Psoas muscle (tissue), 7 donors: ENCODE measurements at regions not wholly inside any gene's neighbourhood (a gene's known extent, or its start where the extent isn't known, plus 50 kb on each side); places are given as distances from the start of the nearest gene placed in this dataset.

ENCODE experiments used
- ATAC-seq, 4 donors: fragments of 200-7000 bp; cut with Tn5 transposase; one replicate each; pipeline ENCODE4 v1.9.1; 2020; ENCODE audit warnings: moderate library complexity in 3 of 4, mild to moderate bottlenecking in 2 of 4
- DNase-seq, 2 donors: peaks; one replicate each; pipeline ENCODE4 v3.0.0-alpha.2; 2020
- H3K27ac ChIP-seq: fragments of 200-600 bp; one replicate; pipeline ENCODE4 v1.8.0; 2022
- H3K27me3 ChIP-seq, 3 donors: fragments of 200-600 bp in 1 of 3; one replicate each; pipeline versions ENCODE4 v1.6.1 to v1.8.0; 2013 to 2022; ENCODE audit warnings: low read length in 2 of 3, mild to moderate bottlenecking in 2 of 3, moderate library complexity in 1 of 3; ENCODE audit not compliant: insufficient read depth in 3 of 3
- H3K36me3 ChIP-seq, 2 donors: fragments of 200-600 bp in 1 of 2; one replicate each; pipeline versions ENCODE4 v1.6.1 to v1.8.0; 2013 to 2022; ENCODE audit warnings: low read depth in 1 of 2, mild to moderate bottlenecking in 1 of 2, moderate library complexity in 1 of 2; ENCODE audit not compliant: insufficient read depth in 1 of 2
- H3K4me1 ChIP-seq: fragments of 200-600 bp; one replicate; pipeline ENCODE4 v1.8.0; 2022
- H3K4me3 ChIP-seq: fragments of 200-600 bp; one replicate; pipeline ENCODE4 v1.8.0; 2022; ENCODE audit warnings: mild to moderate bottlenecking
- H3K9me3 ChIP-seq: fragments of 200-600 bp; one replicate; pipeline ENCODE4 v1.8.0; 2022
- CTCF ChIP-seq: fragments of 200-600 bp; IDR thresholded peaks from one replicate; pipeline ENCODE4 v1.8.0; 2022; ENCODE audit warnings: antibody characterized with exemption
- WGBS, 3 donors: extraction: QIAGEN DNeasy Blood & Tissue Kit; methylation state at CpG; one replicate each; pipeline versions ENCODE4 v1.1.6 to v1.1.7; 2013; 5-methylcytosine and 5-hydroxymethylcytosine counted together
- intact Hi-C, 2 donors: fragments of 100-400 bp; cut with DNase I; formaldehyde crosslinking; loops; one replicate each; pipeline versions ENCODE4 v1.11.0 to v1.14.2; 2022
- donor health status: healthy with polysubstance abuse.
- donor health status: DM: no; HTN: no; CAD: no; lungs with moderate emphysema.
- donor health status: Bipolar disorder and iron deficiency.
- donor health status: healthy.
- donor health status: DM: yes; HTN: yes; CAD: no.
- donor health status: DM: no; HTN: no; CAD: no.
- donor health status: DM: yes; HTN: yes; CAD: no.

DNA sequence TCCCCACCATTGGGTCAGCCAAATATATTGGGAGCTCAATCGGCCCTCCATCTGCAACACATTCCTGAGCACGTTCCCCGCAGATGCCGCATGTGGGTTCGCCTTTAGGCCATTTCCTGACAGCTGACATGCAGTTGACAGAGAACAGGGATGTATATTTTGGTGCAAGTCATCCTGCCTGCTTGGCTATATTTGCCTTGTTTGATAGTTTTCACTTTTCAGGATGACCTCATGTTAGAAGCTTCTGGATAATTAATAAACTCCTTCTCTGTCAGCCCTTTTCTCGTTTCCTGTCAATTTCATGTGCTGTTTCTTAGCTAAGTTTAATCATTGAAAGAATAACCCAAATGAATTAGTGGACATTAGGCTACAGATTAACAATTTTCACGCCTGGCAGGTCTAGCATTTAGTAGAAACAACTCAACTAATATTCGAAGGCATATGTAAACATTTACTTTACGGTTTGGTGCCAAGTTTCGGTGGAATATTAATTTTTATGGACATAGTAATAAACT lies 105.8 kb upstream of the SLC5A12 start:
- Histone ChIP-seq H3K4me1 (no peaks in the 10 kb centered on the region), H3K4me3 (no peak overlapping the region), H3K9me3 (peaks cover 14% of the 10 kb centered on the region), H3K27ac (no peak overlapping the region), H3K27me3 (no peaks in the 10 kb centered on the region), H3K36me3 (no peaks in the 10 kb centered on the region)
- DNase-seq, result no peak
- intact Hi-C loops, result no loop called here
- 58 to 66% (median 59%) methylated on average over 10 of the region's 10 CpGs for WGBS, 3 donors
- ATAC-seq, result no peak
- TF ChIP-seq CTCF, result no peak

DNA sequence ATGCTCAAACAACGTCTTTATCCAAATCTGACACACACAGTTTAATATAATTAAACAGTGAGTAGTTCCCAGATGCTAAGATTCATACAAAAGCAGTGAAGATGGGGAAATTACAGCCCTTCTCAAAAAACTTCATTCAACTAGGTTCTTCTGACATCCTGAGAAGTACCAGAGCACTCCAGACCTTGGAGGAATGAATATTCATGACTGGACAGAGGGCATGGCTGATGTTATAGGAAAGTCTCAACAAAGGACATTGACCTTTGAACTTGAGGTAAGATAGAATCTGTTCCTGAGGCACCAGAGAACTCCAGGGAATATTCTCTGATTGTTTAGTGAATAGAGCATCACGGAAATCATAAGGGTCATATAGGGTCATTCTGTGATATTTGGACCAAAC lies 106.4 kb upstream of the SLC5A12 start:
- no peak overlapping the region for H3K4me3 ChIP-seq
- no peak for TF ChIP-seq CTCF
- DNase-seq, result no peak
- intact Hi-C loops, result no loop called here
- no peaks in the 10 kb centered on the region for H3K27me3 ChIP-seq
- no peak for ATAC-seq
- 21 to 51% (median 26%) methylated on average over 2 of the region's 2 CpGs for WGBS, 3 donors
- no peak overlapping the region for H3K27ac ChIP-seq
- H3K4me1 ChIP-seq, result no peaks in the 10 kb centered on the region
- H3K9me3 ChIP-seq, result peaks cover 12% of the 10 kb centered on the region
- no peaks in the 10 kb centered on the region for H3K36me3 ChIP-seq

DNA sequence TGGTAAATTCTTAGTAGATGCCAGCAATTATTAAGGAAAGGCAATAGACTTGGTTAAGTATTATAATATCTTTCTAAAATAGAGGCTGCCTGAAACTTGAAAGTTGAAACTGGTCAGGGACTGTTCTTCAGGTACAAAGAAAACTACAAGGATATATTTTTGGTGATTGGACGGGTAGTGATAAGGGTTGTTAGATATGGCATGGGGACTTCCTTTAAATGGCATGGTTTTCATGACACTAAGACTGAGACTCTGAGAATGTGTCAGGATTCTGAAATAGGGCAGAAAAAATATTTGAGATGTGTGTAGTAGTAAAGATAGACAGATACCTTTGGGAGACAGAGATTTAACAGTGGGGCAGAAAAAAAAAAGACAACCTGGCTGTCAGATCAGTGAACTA lies 108.4 kb upstream of the SLC5A12 start:
- Histone ChIP-seq H3K4me1 (no peaks in the 10 kb centered on the region), H3K27ac (no peak overlapping the region), H3K27me3 (no peaks in the 10 kb centered on the region), H3K9me3 (no peaks in the 10 kb centered on the region), H3K36me3 (no peaks in the 10 kb centered on the region), H3K4me3 (no peak overlapping the region)
- WGBS, 3 donors, result 85 to 93% (median 88%) methylated on average over 1 of the region's 1 CpG
- intact Hi-C loops, result no loop called here
- no peak for ATAC-seq
- DNase-seq, result no peak
- no peak for TF ChIP-seq CTCF

- ATAC-seq, result no peak
- Histone ChIP-seq H3K27ac (no peak overlapping the region), H3K27me3 (no peaks in the 10 kb centered on the region), H3K36me3 (no peaks in the 10 kb centered on the region), H3K4me3 (no peak overlapping the region), H3K9me3 (no peaks in the 10 kb centered on the region), H3K4me1 (no peaks in the 10 kb centered on the region)
- no peak for DNase-seq
- intact Hi-C loops, result no loop called here
- TF ChIP-seq CTCF, result no peak
Observed at GRCh38 chr11:26830757-26831156, 108.9 kb upstream of the SLC5A12 start.

GRCh38 chr11:26834601-26835000 lies 112.7 kb upstream of the SLC5A12 start:
- Histone ChIP-seq H3K4me1 (no peaks in the 10 kb centered on the region), H3K36me3 (no peaks in the 10 kb centered on the region), H3K27me3 (no peaks in the 10 kb centered on the region), H3K9me3 (no peaks in the 10 kb centered on the region), H3K4me3 (no peak overlapping the region), H3K27ac (no peak overlapping the region)
- DNase-seq (no peak), ATAC-seq (no peak)
- TF ChIP-seq CTCF, result no peak
- intact Hi-C loops, result no loop called here
